ENCODE measurements at regions not wholly inside any gene's neighbourhood (a gene's known extent, or its start where the extent isn't known, plus 50 kb on each side); places are given as distances from the start of the nearest gene placed in this dataset.

GRCh38 chr22:48091060-48091650, 1328.7 kb downstream of the TBC1D22A start:
- DNase-seq (ENCODE audit: low spot score) = no peak
- TF ChIP-seq CTCF (IDR thresholded peaks at IDR 0.05) = no peak

GRCh38 chr22:48090332-48090672, 1327.9 kb downstream of the TBC1D22A start:
- no peak for TF ChIP-seq CTCF (IDR thresholded peaks at IDR 0.05)
- no peaks in the 10 kb centered on the region for H3K27me3 ChIP-seq
- H3K27ac ChIP-seq = no peak overlapping the region
- peak overlapping the region in 1 of 2 donors; percentile 16 for H3K4me3 ChIP-seq
- DNase-seq (ENCODE audit: low spot score) = no peak
- H3K4me1 ChIP-seq = peaks cover 0 to 13% of the 10 kb centered on the region in 2 donors
- no peaks in the 10 kb centered on the region for H3K36me3 ChIP-seq
- no peaks in the 10 kb centered on the region for H3K9me3 ChIP-seq

More at GRCh38 chr22:48091060-48091650, 1328.7 kb downstream of the TBC1D22A start:
- no peaks in the 10 kb centered on the region for H3K9me3 ChIP-seq
- no peaks in the 10 kb centered on the region for H3K27me3 ChIP-seq
- no peak overlapping the region for H3K4me3 ChIP-seq
- H3K27ac ChIP-seq = no peak overlapping the region
- peaks cover 0 to 13% of the 10 kb centered on the region in 2 donors for H3K4me1 ChIP-seq
- H3K36me3 ChIP-seq = no peaks in the 10 kb centered on the region

- Histone ChIP-seq H3K4me3 (no peak overlapping the region), H3K27ac (no peak overlapping the region)
These were observed 1327.3 kb downstream of the TBC1D22A start for GRCh38 chr22:48089601-48090331.

GRCh38 chr22:48088926-48089536, 1326.6 kb downstream of the TBC1D22A start:
- no peak for TF ChIP-seq CTCF (IDR thresholded peaks at IDR 0.05)
- no peak for DNase-seq (ENCODE audit: low spot score)
- Histone ChIP-seq H3K9me3 (no peaks in the 10 kb centered on the region), H3K27ac (no peak overlapping the region), H3K4me3 (no peak overlapping the region), H3K36me3 (no peaks in the 10 kb centered on the region), H3K27me3 (no peaks in the 10 kb centered on the region), H3K4me1 (peaks cover 0 to 13% of the 10 kb centered on the region in 2 donors)

More at GRCh38 chr22:48089601-48090331, 1327.3 kb downstream of the TBC1D22A start:
- Histone ChIP-seq H3K36me3 (no peaks in the 10 kb centered on the region), H3K4me1 (peaks cover 0 to 13% of the 10 kb centered on the region in 2 donors), H3K9me3 (no peaks in the 10 kb centered on the region), H3K27me3 (no peaks in the 10 kb centered on the region)
- peak; percentile 66 for DNase-seq (ENCODE audit: low spot score)
- no peak for TF ChIP-seq CTCF (IDR thresholded peaks at IDR 0.05)

GRCh38 chr22:48088251-48088650, 1325.8 kb downstream of the TBC1D22A start:
- DNase-seq (ENCODE audit: low spot score) = no peak
- H3K27me3 ChIP-seq = no peaks in the 10 kb centered on the region

More at GRCh38 chr22:48088251-48088650, 1325.8 kb downstream of the TBC1D22A start:
- Histone ChIP-seq H3K27ac (no peak overlapping the region), H3K4me1 (peaks cover 0 to 13% of the 10 kb centered on the region in 2 donors), H3K36me3 (no peaks in the 10 kb centered on the region), H3K9me3 (no peaks in the 10 kb centered on the region), H3K4me3 (no peak overlapping the region)
- TF ChIP-seq CTCF (IDR thresholded peaks at IDR 0.05) = no peak

Measured in right atrium auricular region (tissue), 2 donors.